ENCODE measurements at regions not wholly inside any gene's neighbourhood (a gene's known extent, or its start where the extent isn't known, plus 50 kb on each side); places are given as distances from the start of the nearest gene placed in this dataset.

- no peak overlapping the region for H3K27ac ChIP-seq (ENCODE audit: poor library complexity, severe bottlenecking)
- DNase-seq (ENCODE audit: low spot score), result no peak
- H3K4me1 ChIP-seq (ENCODE audit: insufficient read depth, poor library complexity, severe bottlenecking), result no peaks in the 10 kb centered on the region
- no peak overlapping the region for H3K4me3 ChIP-seq (ENCODE audit: severe bottlenecking)
- H3K27me3 ChIP-seq (ENCODE audit: insufficient read depth, poor library complexity, severe bottlenecking), result no peaks in the 10 kb centered on the region
- no peaks in the 10 kb centered on the region for H3K36me3 ChIP-seq (ENCODE audit: low read depth)
- no peak for TF ChIP-seq CTCF (IDR thresholded peaks at IDR 0.05; ENCODE audit: poor library complexity, severe bottlenecking)
- no peaks in the 10 kb centered on the region for H3K9me3 ChIP-seq (ENCODE audit: severe bottlenecking)
- ATAC-seq (ENCODE audit: low read depth), result no peak
Measured at GRCh38 chr11:134481933-134482527, 70.0 kb upstream of the B3GAT1 start.

- no peaks in the 10 kb centered on the region for H3K27me3 ChIP-seq (ENCODE audit: insufficient read depth, poor library complexity, severe bottlenecking)
- ATAC-seq (ENCODE audit: low read depth) (no peak), DNase-seq (ENCODE audit: low spot score) (no peak)
- no peaks in the 10 kb centered on the region for H3K4me1 ChIP-seq (ENCODE audit: insufficient read depth, poor library complexity, severe bottlenecking)
- no peaks in the 10 kb centered on the region for H3K9me3 ChIP-seq (ENCODE audit: severe bottlenecking)
- H3K36me3 ChIP-seq (ENCODE audit: low read depth), result no peaks in the 10 kb centered on the region
- H3K4me3 ChIP-seq (ENCODE audit: severe bottlenecking), result no peak overlapping the region
- no peak overlapping the region for H3K27ac ChIP-seq (ENCODE audit: poor library complexity, severe bottlenecking)
- no peak for TF ChIP-seq CTCF (IDR thresholded peaks at IDR 0.05; ENCODE audit: poor library complexity, severe bottlenecking)
Measured at GRCh38 chr11:134481135-134481534, 69.1 kb upstream of the B3GAT1 start.

GRCh38 chr11:134480136-134480712 is 68.2 kb upstream of the B3GAT1 start:
- DNase-seq (ENCODE audit: low spot score), result no peak
- Histone ChIP-seq H3K4me1 (ENCODE audit: insufficient read depth, poor library complexity, severe bottlenecking) (no peaks in the 10 kb centered on the region), H3K9me3 (ENCODE audit: severe bottlenecking) (no peaks in the 10 kb centered on the region), H3K4me3 (ENCODE audit: severe bottlenecking) (no peak overlapping the region), H3K36me3 (ENCODE audit: low read depth) (no peaks in the 10 kb centered on the region), H3K27me3 (ENCODE audit: insufficient read depth, poor library complexity, severe bottlenecking) (no peaks in the 10 kb centered on the region), H3K27ac (ENCODE audit: poor library complexity, severe bottlenecking) (no peak overlapping the region)
- no peak for ATAC-seq (ENCODE audit: low read depth)
- no peak for TF ChIP-seq CTCF (IDR thresholded peaks at IDR 0.05; ENCODE audit: poor library complexity, severe bottlenecking)

GRCh38 chr11:134479206-134480135 is 67.4 kb upstream of the B3GAT1 start:
- Histone ChIP-seq H3K36me3 (ENCODE audit: low read depth) (no peaks in the 10 kb centered on the region), H3K9me3 (ENCODE audit: severe bottlenecking) (no peaks in the 10 kb centered on the region), H3K27ac (ENCODE audit: poor library complexity, severe bottlenecking) (no peak overlapping the region), H3K4me3 (ENCODE audit: severe bottlenecking) (no peak overlapping the region), H3K4me1 (ENCODE audit: insufficient read depth, poor library complexity, severe bottlenecking) (no peaks in the 10 kb centered on the region), H3K27me3 (ENCODE audit: insufficient read depth, poor library complexity, severe bottlenecking) (no peaks in the 10 kb centered on the region)
- TF ChIP-seq CTCF (IDR thresholded peaks at IDR 0.05; ENCODE audit: poor library complexity, severe bottlenecking), result no peak
- DNase-seq (ENCODE audit: low spot score) (no peak), ATAC-seq (ENCODE audit: low read depth) (no peak)
